ENCODE measurements at regions not wholly inside any gene's neighbourhood (a gene's known extent, or its start where the extent isn't known, plus 50 kb on each side); places are given as distances from the start of the nearest gene placed in this dataset.

DNA sequence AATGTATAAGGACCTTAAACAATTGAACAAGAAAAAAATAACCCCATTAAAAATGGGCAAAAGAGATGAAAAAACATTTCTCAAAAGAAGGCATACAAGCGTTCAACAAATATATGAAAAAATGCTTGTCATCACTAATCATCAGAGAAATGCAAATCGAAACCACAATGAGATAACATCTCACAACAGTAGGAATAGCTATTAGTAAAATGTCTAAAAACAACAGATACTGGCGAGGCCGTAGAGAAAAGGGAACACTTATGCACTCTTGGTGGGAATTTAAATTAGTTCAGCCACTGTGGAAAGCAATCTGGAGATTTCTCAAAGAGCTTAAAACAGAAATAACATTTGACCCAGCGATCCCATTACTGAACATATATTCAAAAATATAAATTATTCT lies 769.8 kb upstream of the MGAT4C start:
- Histone ChIP-seq H2AFZ (ENCODE audit: insufficient read depth, low read depth, low read length, poor library complexity, severe bottlenecking) (no peak overlapping the region), H4K20me1 (ENCODE audit: control insufficient read depth, insufficient read depth, low read length, poor library complexity, severe bottlenecking) (no peaks in the 10 kb centered on the region), H3K27ac (ENCODE audit: low read length in 2 of 2) (no peak overlapping the region), H3K36me3 (replicated peaks in 1 of 2; ENCODE audit: control extremely low read depth in 1 of 2, control insufficient read depth in 1 of 2, extremely low read depth in 1 of 2, insufficient read depth in 2 of 2, low read length in 1 of 2) (no peaks in the 10 kb centered on the region), H3K4me2 (replicated peaks; ENCODE audit: low read depth, low read length, poor library complexity, severe bottlenecking) (no peak overlapping the region), H3K4me1 (ENCODE audit: control insufficient read depth in 2 of 2, insufficient read depth in 2 of 2, low read length in 2 of 2) (no peaks in the 10 kb centered on the region), H3K9me3 (ENCODE audit: control extremely low read depth in 1 of 3, control insufficient read depth in 2 of 3, insufficient read depth in 1 of 3, low read length in 2 of 3) (peaks cover 0 to 3% (median 0%) of the 10 kb centered on the region in 3 donors), H3K4me3 (ENCODE audit: control extremely low read depth in 1 of 5, extremely low read depth in 1 of 5, insufficient read depth in 1 of 5, low read depth in 2 of 5, low read length in 4 of 5) (no peak overlapping the region), H3K9ac (ENCODE audit: low read length) (no peak overlapping the region), H3K79me2 (ENCODE audit: control insufficient read depth, insufficient read depth, low read length) (no peaks in the 10 kb centered on the region), H3K27me3 (replicated peaks in 1 of 4; ENCODE audit: control extremely low read depth in 1 of 4, control insufficient read depth in 3 of 4, insufficient read depth in 4 of 4, low read length in 3 of 4) (no peaks in the 10 kb centered on the region)
- ChIA-PET POLR2A (no interaction called here), CTCF (no interaction called here)
- 100% methylated on average over 1 of the region's 5 CpGs for WGBS (ENCODE audit: insufficient coverage)
- TF ChIP-seq EZH2 (IDR thresholded peaks at IDR 0.05; ENCODE audit: borderline replicate concordance, insufficient read depth, low read depth, low read length, poor library complexity, severe bottlenecking) = no peak
- TF ChIP-seq, protein P1, sequence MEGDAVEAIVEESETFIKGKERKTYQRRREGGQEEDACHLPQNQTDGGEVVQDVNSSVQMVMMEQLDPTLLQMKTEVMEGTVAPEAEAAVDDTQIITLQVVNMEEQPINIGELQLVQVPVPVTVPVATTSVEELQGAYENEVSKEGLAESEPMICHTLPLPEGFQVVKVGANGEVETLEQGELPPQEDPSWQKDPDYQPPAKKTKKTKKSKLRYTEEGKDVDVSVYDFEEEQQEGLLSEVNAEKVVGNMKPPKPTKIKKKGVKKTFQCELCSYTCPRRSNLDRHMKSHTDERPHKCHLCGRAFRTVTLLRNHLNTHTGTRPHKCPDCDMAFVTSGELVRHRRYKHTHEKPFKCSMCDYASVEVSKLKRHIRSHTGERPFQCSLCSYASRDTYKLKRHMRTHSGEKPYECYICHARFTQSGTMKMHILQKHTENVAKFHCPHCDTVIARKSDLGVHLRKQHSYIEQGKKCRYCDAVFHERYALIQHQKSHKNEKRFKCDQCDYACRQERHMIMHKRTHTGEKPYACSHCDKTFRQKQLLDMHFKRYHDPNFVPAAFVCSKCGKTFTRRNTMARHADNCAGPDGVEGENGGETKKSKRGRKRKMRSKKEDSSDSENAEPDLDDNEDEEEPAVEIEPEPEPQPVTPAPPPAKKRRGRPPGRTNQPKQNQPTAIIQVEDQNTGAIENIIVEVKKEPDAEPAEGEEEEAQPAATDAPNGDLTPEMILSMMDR (IDR thresholded peaks at IDR 0.05) = no peak
- Mint-ChIP-seq H3K4me1 (no peaks in the 10 kb centered on the region), H3K27me3 (no peaks in the 10 kb centered on the region), H3K4me3 (no peak overlapping the region), H3K9me3 (ENCODE audit: insufficient read depth) (no peaks in the 10 kb centered on the region), H3K27ac (no peak overlapping the region)
- intact Hi-C loops (cut with micrococcal nuclease) = no loop called here
- ATAC-seq (ENCODE audit: low read depth) (no peak), DNase-seq (no peak)

DNA sequence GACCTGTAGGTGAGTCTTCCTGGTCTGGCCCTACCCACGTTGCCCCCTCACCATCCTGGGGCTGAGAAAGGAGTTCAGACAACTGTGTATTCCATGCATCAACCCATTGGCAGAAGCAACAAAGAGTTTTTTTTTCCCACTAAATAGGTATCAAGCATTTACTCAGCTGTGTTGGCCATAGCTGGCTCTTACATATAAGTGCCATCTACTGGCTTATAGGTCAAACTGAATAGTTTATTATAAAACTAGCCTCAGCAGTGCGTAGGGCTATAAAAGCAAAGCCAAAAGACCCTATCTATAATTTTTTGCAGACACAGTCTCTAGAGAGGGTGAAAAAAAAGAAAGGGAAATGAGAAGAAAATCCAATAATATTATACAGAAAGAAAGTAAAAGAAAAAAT lies 765.2 kb upstream of the MGAT4C start:
- Histone ChIP-seq H3K4me2 (replicated peaks; ENCODE audit: low read depth, low read length, poor library complexity, severe bottlenecking) (no peak overlapping the region), H3K9ac (ENCODE audit: low read length) (no peak overlapping the region), H4K20me1 (ENCODE audit: control insufficient read depth, insufficient read depth, low read length, poor library complexity, severe bottlenecking) (no peaks in the 10 kb centered on the region), H2AFZ (ENCODE audit: insufficient read depth, low read depth, low read length, poor library complexity, severe bottlenecking) (no peak overlapping the region), H3K27ac (ENCODE audit: low read length in 2 of 2) (no peak overlapping the region), H3K9me3 (ENCODE audit: control extremely low read depth in 1 of 3, control insufficient read depth in 2 of 3, insufficient read depth in 1 of 3, low read length in 2 of 3) (peaks cover 0 to 5% (median 0%) of the 10 kb centered on the region in 3 donors), H3K79me2 (ENCODE audit: control insufficient read depth, insufficient read depth, low read length) (no peaks in the 10 kb centered on the region), H3K4me3 (ENCODE audit: control extremely low read depth in 1 of 5, extremely low read depth in 1 of 5, insufficient read depth in 1 of 5, low read depth in 2 of 5, low read length in 4 of 5) (no peak overlapping the region), H3K27me3 (replicated peaks in 1 of 4; ENCODE audit: control extremely low read depth in 1 of 4, control insufficient read depth in 3 of 4, insufficient read depth in 4 of 4, low read length in 3 of 4) (no peaks in the 10 kb centered on the region), H3K36me3 (replicated peaks in 1 of 2; ENCODE audit: control extremely low read depth in 1 of 2, control insufficient read depth in 1 of 2, extremely low read depth in 1 of 2, insufficient read depth in 2 of 2, low read length in 1 of 2) (no peaks in the 10 kb centered on the region), H3K4me1 (ENCODE audit: control insufficient read depth in 2 of 2, insufficient read depth in 2 of 2, low read length in 2 of 2) (no peaks in the 10 kb centered on the region)
- DNase-seq = no peak
- no peak for TF ChIP-seq EZH2 (IDR thresholded peaks at IDR 0.05; ENCODE audit: borderline replicate concordance, insufficient read depth, low read depth, low read length, poor library complexity, severe bottlenecking)
- TF ChIP-seq, protein P1 (IDR thresholded peaks at IDR 0.05) = no peak
- intact Hi-C loops (cut with micrococcal nuclease) = no loop called here
- no peak overlapping the region for H3K4me3 Mint-ChIP-seq
- no peak for ATAC-seq (ENCODE audit: low read depth)
- POLR2A ChIA-PET = no interaction called here
- no peaks in the 10 kb centered on the region for H3K27me3 Mint-ChIP-seq
- H3K4me1 Mint-ChIP-seq = no peaks in the 10 kb centered on the region
- H3K27ac Mint-ChIP-seq = no peak overlapping the region
- no peaks in the 10 kb centered on the region for H3K9me3 Mint-ChIP-seq (ENCODE audit: insufficient read depth)
- WGBS (ENCODE audit: insufficient coverage) = 40% methylated on average over 1 of the region's 2 CpGs
- CTCF ChIA-PET = no interaction called here

Measured in B cell (primary cell).